Progenitor cell of endocrine pancreas (in vitro differentiated cells): ENCODE measurements at regions not wholly inside any gene's neighbourhood (a gene's known extent, or its start where the extent isn't known, plus 50 kb on each side); places are given as distances from the start of the nearest gene placed in this dataset.

Experiments used
- DNase-seq: peaks from one replicate; pipeline ENCODE4 v3.0.0; 2021; ENCODE audit warnings: low spot score; ENCODE audit not compliant: unreplicated experiment
- H3K27ac Mint-ChIP-seq: 2 replicates; pipeline ENCODE4 v1.8.0; 2021; ENCODE audit warnings: mild to moderate bottlenecking, moderate library complexity, mixed read lengths
- H3K27me3 Mint-ChIP-seq: 2 replicates; pipeline ENCODE4 v1.8.0; 2021; ENCODE audit warnings: mixed read lengths
- H3K36me3 Mint-ChIP-seq: 2 replicates; pipeline ENCODE4 v1.8.0; 2022; ENCODE audit warnings: mixed read lengths; ENCODE audit not compliant: insufficient read depth
- H3K4me1 Mint-ChIP-seq: 2 replicates; pipeline ENCODE4 v1.8.0; 2021; ENCODE audit warnings: low read depth, mixed read lengths
- H3K4me3 Mint-ChIP-seq: 2 replicates; pipeline ENCODE4 v1.8.0; 2021; ENCODE audit warnings: low read depth, mild to moderate bottlenecking, moderate library complexity, mixed read lengths
- H3K9me3 Mint-ChIP-seq: 2 replicates; pipeline ENCODE4 v1.8.0; 2021; ENCODE audit warnings: low read depth, mixed read lengths
- CTCF ChIP-seq: fragments of 200-600 bp; sonication (generic); IDR thresholded peaks from one replicate; pipeline ENCODE4 v1.5.0; 2021; ENCODE audit warnings: antibody characterized with exemption, mild to moderate bottlenecking; ENCODE audit not compliant: unreplicated experiment

- no peak overlapping the region for H3K27ac Mint-ChIP-seq
- H3K4me3 Mint-ChIP-seq, result no peak overlapping the region
- H3K4me1 Mint-ChIP-seq, result peaks cover 10% of the 10 kb centered on the region
- DNase-seq, result no peak
- no peaks in the 10 kb centered on the region for H3K36me3 Mint-ChIP-seq
- TF ChIP-seq CTCF, result no peak
- H3K9me3 Mint-ChIP-seq, result no peaks in the 10 kb centered on the region
- H3K27me3 Mint-ChIP-seq, result no peaks in the 10 kb centered on the region
These were observed 484.3 kb downstream of the ADRA2A start for GRCh38 chr10:111561124-111561523.

- peaks cover 8% of the 10 kb centered on the region for H3K27me3 Mint-ChIP-seq
- H3K9me3 Mint-ChIP-seq, result no peaks in the 10 kb centered on the region
- DNase-seq, result no peak
- no peak overlapping the region for H3K27ac Mint-ChIP-seq
- TF ChIP-seq CTCF, result no peak
- H3K4me1 Mint-ChIP-seq, result no peaks in the 10 kb centered on the region
- no peaks in the 10 kb centered on the region for H3K36me3 Mint-ChIP-seq
- H3K4me3 Mint-ChIP-seq, result no peak overlapping the region
These were observed 488.7 kb downstream of the ADRA2A start for GRCh38 chr10:111565542-111565941.

GRCh38 chr10:111578076-111578475, 501.2 kb downstream of the ADRA2A start:
- Mint-ChIP-seq H3K27me3 (peaks cover 15% of the 10 kb centered on the region), H3K9me3 (peaks cover 11% of the 10 kb centered on the region), H3K4me3 (no peak overlapping the region), H3K4me1 (peaks cover 12% of the 10 kb centered on the region), H3K27ac (no peak overlapping the region), H3K36me3 (peaks cover 1% of the 10 kb centered on the region)
- DNase-seq, result no peak
- TF ChIP-seq CTCF, result no peak

GRCh38 chr10:111579473-111579872, 502.6 kb downstream of the ADRA2A start:
- Mint-ChIP-seq H3K27me3 (peaks cover 15% of the 10 kb centered on the region), H3K4me1 (peaks cover 12% of the 10 kb centered on the region), H3K27ac (no peak overlapping the region), H3K4me3 (no peak overlapping the region), H3K9me3 (peaks cover 5% of the 10 kb centered on the region), H3K36me3 (no peaks in the 10 kb centered on the region)
- DNase-seq, result no peak
- no peak for TF ChIP-seq CTCF

- no peak for TF ChIP-seq CTCF
- no peak for DNase-seq
- H3K36me3 Mint-ChIP-seq, result no peaks in the 10 kb centered on the region
- H3K9me3 Mint-ChIP-seq, result no peaks in the 10 kb centered on the region
- no peaks in the 10 kb centered on the region for H3K4me1 Mint-ChIP-seq
- no peaks in the 10 kb centered on the region for H3K27me3 Mint-ChIP-seq
- H3K27ac Mint-ChIP-seq, result no peak overlapping the region
- H3K4me3 Mint-ChIP-seq, result no peak overlapping the region
These were observed 513.9 kb downstream of the ADRA2A start for GRCh38 chr10:111590703-111591102.
